SK-N-SH (cell line): ENCODE measurements at regions not wholly inside any gene's neighbourhood (a gene's known extent, or its start where the extent isn't known, plus 50 kb on each side); places are given as distances from the start of the nearest gene placed in this dataset.

ENCODE experiments used
- CTCF ChIA-PET: fragments of 300-600, 350-600 bp; formaldehyde crosslinking; extraction: SDS; loops from one replicate; lab custom pipeline; 2021; lab: Yijun Ruan, JAX
- POLR2A ChIA-PET: fragments of 350-600 bp; sonication (Branson Sonifier 250); formaldehyde crosslinking; extraction: SDS; loops from one replicate; lab custom pipeline; 2020; ENCODE audit warnings: antibody characterized with exemption, inconsistent platforms; lab: Yijun Ruan, JAX
- DNase-seq: peaks from one replicate; pipeline ENCODE4 v3.0.0; 2012
- H2AFZ ChIP-seq: fragments of 200-600 bp; sonication (generic); 2 replicates; pipeline ENCODE4 v1.8.1; 2016; ENCODE audit warnings: antibody characterized with exemption, mild to moderate bottlenecking, low read depth
- H3F3A ChIP-seq: fragments of 200-600 bp; sonication (generic); replicated peaks from 2 replicates; pipeline ENCODE3; 2016; ENCODE audit warnings: antibody characterized with exemption, mild to moderate bottlenecking; ENCODE audit not compliant: insufficient read depth
- H3K27ac ChIP-seq, 2 experiments: fragments of 200-500 bp in 1 of 2; fragments of 200-600 bp in 1 of 2; sonication (Bioruptor generic) in 1 of 2; sonication (generic), shearing (Covaris generic) in 1 of 2; 2 replicates each; pipeline versions ENCODE4 v1.5.1 to v1.6.1; 2014 to 2016; ENCODE audit warnings: low read depth in 2 of 2, inconsistent platforms in 1 of 2, low read length in 1 of 2, mild to moderate bottlenecking in 1 of 2, mixed read lengths in 1 of 2
- H3K27me3 ChIP-seq: fragments of 200-600 bp; sonication (generic), shearing (Covaris generic); 2 replicates; pipeline ENCODE4 v1.6.1; 2016; ENCODE audit warnings: mixed run types; ENCODE audit not compliant: insufficient read depth
- H3K36me3 ChIP-seq, 2 experiments: fragments of 200-500 bp in 1 of 2; fragments of 200-600 bp in 1 of 2; sonication (Bioruptor generic) in 1 of 2; sonication (generic) in 1 of 2; replicated peaks in 1 of 2; 2 replicates each; pipeline versions ENCODE3 to v1.5.1; 2014 to 2016; ENCODE audit warnings: low read length in 1 of 2, mild to moderate bottlenecking in 1 of 2; ENCODE audit not compliant: insufficient read depth in 2 of 2, control insufficient read depth in 1 of 2
- H3K4me1 ChIP-seq, 2 experiments: fragments of 200-500 bp in 1 of 2; fragments of 200-600 bp in 1 of 2; sonication (Bioruptor generic) in 1 of 2; sonication (generic), shearing (Covaris generic) in 1 of 2; 2 replicates each; pipeline versions ENCODE4 v1.5.1 to v1.6.1; 2014 to 2016; ENCODE audit warnings: low read depth in 1 of 2, low read length in 1 of 2, mixed run types in 1 of 2; ENCODE audit not compliant: insufficient read depth in 2 of 2, control insufficient read depth in 1 of 2
- H3K4me2 ChIP-seq: fragments of 200-600 bp; sonication (generic), shearing (Covaris generic); 2 replicates; pipeline ENCODE4 v1.6.1; 2017; ENCODE audit warnings: mixed run types
- H3K4me3 ChIP-seq, 2 experiments: fragments of 200-500 bp in 1 of 2; fragments of 200-600 bp in 1 of 2; sonication (Bioruptor generic) in 1 of 2; sonication (generic), shearing (Covaris generic) in 1 of 2; 2 replicates each; pipeline versions ENCODE4 v1.5.1 to v1.8.1; 2014 to 2016; ENCODE audit warnings: low read depth in 2 of 2, inconsistent platforms in 1 of 2, low read length in 1 of 2, mild to moderate bottlenecking in 1 of 2, mixed read lengths in 1 of 2, moderate library complexity in 1 of 2
- H3K79me2 ChIP-seq: fragments of 200-600 bp; sonication (generic); 2 replicates; pipeline ENCODE4 v1.8.1; 2017; ENCODE audit warnings: mild to moderate bottlenecking; ENCODE audit not compliant: insufficient read depth
- H3K9ac ChIP-seq: fragments of 200-600 bp; sonication (generic); 2 replicates; pipeline ENCODE4 v1.6.1; 2017; ENCODE audit warnings: mixed run types
- H3K9me2 ChIP-seq: fragments of 200-600 bp; sonication (generic); 2 replicates; pipeline ENCODE4 v1.6.1; 2017; ENCODE audit warnings: mixed run types
- H3K9me3 ChIP-seq: fragments of 200-600 bp; sonication (generic); 2 replicates; pipeline ENCODE4 v1.6.1; 2017; ENCODE audit warnings: mixed run types, mild to moderate bottlenecking, moderate library complexity
- H4K20me1 ChIP-seq: fragments of 200-600 bp; sonication (generic); 2 replicates; pipeline ENCODE4 v1.6.1; 2017; ENCODE audit warnings: mild to moderate bottlenecking, mixed run types; ENCODE audit not compliant: insufficient read depth
- EP300 ChIP-seq, 2 experiments: IDR thresholded peaks; 2 replicates each; pipeline versions ENCODE4 v1.4.0 to v1.6.1; 2012; ENCODE audit warnings: borderline replicate concordance in 1 of 2, low read depth in 1 of 2, low read length in 1 of 2
- EZH2phosphoT487 ChIP-seq: fragments of 200-600 bp; sonication (generic); IDR thresholded peaks from 2 replicates; pipeline ENCODE4 v1.6.1; 2017; ENCODE audit warnings: low read depth, mixed run types, mild to moderate bottlenecking, antibody characterized with exemption, moderate library complexity, borderline replicate concordance
- FOSL2 ChIP-seq: IDR thresholded peaks from 2 replicates; pipeline ENCODE4 v1.4.0; 2012; ENCODE audit warnings: low read depth, mild to moderate bottlenecking, moderate library complexity, borderline replicate concordance
- GABPA ChIP-seq: IDR thresholded peaks from 2 replicates; pipeline ENCODE4 v1.4.0; 2012; ENCODE audit warnings: low read depth, mild to moderate bottlenecking
- GATA2 ChIP-seq: sonication (generic); formaldehyde crosslinking; IDR thresholded peaks from 2 replicates; pipeline ENCODE4 v1.5.0; 2020; ENCODE audit warnings: mild to moderate bottlenecking, missing genetic modification reagents
- IRF3 ChIP-seq: fragments of 150-350 bp; IDR thresholded peaks from 2 replicates; pipeline ENCODE4 v1.6.1; 2016; ENCODE audit warnings: mild to moderate bottlenecking, low read depth, low read length
- JUND ChIP-seq: IDR thresholded peaks from 2 replicates; pipeline ENCODE4 v1.4.0; 2012
- PBX3 ChIP-seq: IDR thresholded peaks from 2 replicates; pipeline ENCODE4; 2012
- POLR2AphosphoS5 ChIP-seq: IDR thresholded peaks from 2 replicates; pipeline ENCODE4 v1.6.1; 2012; ENCODE audit warnings: low read depth, low read length
- RFX5 ChIP-seq: IDR thresholded peaks from 2 replicates; pipeline ENCODE4 v1.6.1; 2012; ENCODE audit warnings: mild to moderate bottlenecking, improper control_type of control experiment, low read length
- RXRA ChIP-seq: IDR thresholded peaks from 2 replicates; pipeline ENCODE4 v1.4.0; 2012; ENCODE audit warnings: low read depth, mild to moderate bottlenecking, borderline replicate concordance
- SIN3A ChIP-seq: IDR thresholded peaks from 2 replicates; pipeline ENCODE4 v1.6.1; 2012; ENCODE audit warnings: low read depth, mild to moderate bottlenecking, low read length, moderate library complexity, borderline replicate concordance
- SMC3 ChIP-seq: IDR thresholded peaks from 2 replicates; pipeline ENCODE4 v1.6.1; 2012; ENCODE audit warnings: low read depth, low read length, improper control_type of control experiment
- TEAD4 ChIP-seq: IDR thresholded peaks from 2 replicates; pipeline ENCODE4 v1.4.0; 2012; ENCODE audit warnings: mild to moderate bottlenecking, borderline replicate concordance; ENCODE audit not compliant: insufficient read depth
- USF1 ChIP-seq: IDR thresholded peaks from 2 replicates; pipeline ENCODE4 v1.4.0; 2012; ENCODE audit warnings: low read depth, borderline replicate concordance
- USF2 ChIP-seq: fragments of 150-350 bp; IDR thresholded peaks from 2 replicates; pipeline ENCODE4 v1.6.1; 2017; ENCODE audit warnings: antibody characterized with exemption, low read length, low read depth, borderline replicate concordance
- YY1 ChIP-seq: IDR thresholded peaks from 2 replicates; pipeline ENCODE4 v1.4.0; 2012; ENCODE audit warnings: low read depth, mild to moderate bottlenecking
- WGBS: methylation state at CpG from one replicate; pipeline ENCODE4 v1.1.6; 2017; ENCODE audit warnings: low lambda C conversion rate; 5-methylcytosine and 5-hydroxymethylcytosine counted together

DNA sequence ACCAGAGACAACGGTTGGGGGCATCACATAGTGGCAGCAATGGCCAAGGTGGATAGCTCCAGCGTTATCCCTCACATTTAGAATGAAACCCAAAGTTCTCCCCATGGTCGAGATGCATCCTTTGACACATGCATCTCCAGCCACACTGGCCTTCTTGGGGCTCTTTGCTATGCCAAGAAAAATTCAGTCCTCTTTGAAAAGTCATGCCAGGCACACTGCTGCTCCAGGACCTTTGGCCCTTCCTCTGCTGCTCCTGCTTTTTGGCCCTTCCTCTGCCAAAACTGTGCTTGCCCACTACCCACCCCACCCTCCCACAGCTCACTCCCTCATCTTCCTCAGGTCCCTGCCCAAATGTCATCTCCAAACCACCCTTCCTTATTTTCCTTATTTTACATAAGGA, 106.4 kb downstream of the C1orf94 start:
- DNase-seq, result no peak
- Histone ChIP-seq H3K36me3 (no peaks in the 10 kb centered on the region), H3K4me2 (no peak overlapping the region), H3K27ac (no peak overlapping the region), H3F3A (no peaks in the 10 kb centered on the region), H4K20me1 (no peaks in the 10 kb centered on the region), H3K9me3 (no peaks in the 10 kb centered on the region), H3K4me3 (no peak overlapping the region)
- WGBS, result 3% methylated on average over 3 of the region's 3 CpGs
- POLR2A ChIA-PET, result no interaction called here
- TF ChIP-seq YY1, result no peak
- no peak for TF ChIP-seq POLR2AphosphoS5
- no peak for TF ChIP-seq USF2
- no peak for TF ChIP-seq TEAD4
- TF ChIP-seq JUND, result no peak
- TF ChIP-seq RFX5, result no peak
- TF ChIP-seq USF1, result no peak
- TF ChIP-seq SMC3, result no peak
- no peak for TF ChIP-seq SIN3A
- no peak for TF ChIP-seq EP300 (IDR thresholded peaks at IDR 0.05; ENCODE audit: borderline replicate concordance in 1 of 2, low read depth in 1 of 2, low read length in 1 of 2)
- no peak for TF ChIP-seq FOSL2
- TF ChIP-seq IRF3, result no peak
- TF ChIP-seq GATA2, result no peak
- no peak for TF ChIP-seq PBX3
- TF ChIP-seq EZH2phosphoT487, result no peak
- TF ChIP-seq GABPA, result no peak
- no peak for TF ChIP-seq RXRA
- TF ChIP-seq, all 33 proteins: peak for 0
- H2AFZ ChIP-seq, result no peak overlapping the region
- H3K4me1 ChIP-seq, result no peaks in the 10 kb centered on the region
- H3K9ac ChIP-seq, result no peak overlapping the region
- H3K79me2 ChIP-seq, result no peaks in the 10 kb centered on the region
- no peaks in the 10 kb centered on the region for H3K27me3 ChIP-seq
- no peaks in the 10 kb centered on the region for H3K9me2 ChIP-seq
- CTCF ChIA-PET, result interaction anchor here (1.0 kb wide), 1 partner anchor 19 kb away, joined by 3 read pairs; no protein-coding TSS in a partner anchor
